Prostate gland (tissue), 2 donors: ENCODE measurements at regions not wholly inside any gene's neighbourhood (a gene's known extent, or its start where the extent isn't known, plus 50 kb on each side); places are given as distances from the start of the nearest gene placed in this dataset.

Experiments
- CTCF ChIP-seq, 4 experiments: fragments of 200-600 bp in 2 of 4; fragments of 450-650 bp in 2 of 4; sonication (generic) in 2 of 4; IDR thresholded peaks; 1 replicate in 3 of 4; 2 replicates in 1 of 4; pipeline ENCODE4 v1.5.1; 2016 to 2019; ENCODE audit warnings: antibody characterized with exemption in 4 of 4, mild to moderate bottlenecking in 2 of 4, moderate library complexity in 2 of 4
- POLR2A ChIP-seq: fragments of 450-650 bp; IDR thresholded peaks from one replicate; pipeline ENCODE4 v1.6.1; 2016; ENCODE audit warnings: antibody characterized with exemption, mild to moderate bottlenecking

- TF ChIP-seq CTCF (IDR thresholded peaks at IDR 0.05) (no peak), POLR2A (no peak)
Observed at GRCh38 chr2:195150819-195151218, 506.2 kb upstream of the SLC39A10 start.
